Dedifferentiated amniotic fluid mesenchymal stem cell (primary cell): ENCODE measurements at regions not wholly inside any gene's neighbourhood (a gene's known extent, or its start where the extent isn't known, plus 50 kb on each side); places are given as distances from the start of the nearest gene placed in this dataset.

ENCODE experiments used
- DNase-seq: peaks from one replicate; pipeline ENCODE4 v3.0.0-alpha.2; 2016; ENCODE audit errors: extremely low spot score

DNA sequence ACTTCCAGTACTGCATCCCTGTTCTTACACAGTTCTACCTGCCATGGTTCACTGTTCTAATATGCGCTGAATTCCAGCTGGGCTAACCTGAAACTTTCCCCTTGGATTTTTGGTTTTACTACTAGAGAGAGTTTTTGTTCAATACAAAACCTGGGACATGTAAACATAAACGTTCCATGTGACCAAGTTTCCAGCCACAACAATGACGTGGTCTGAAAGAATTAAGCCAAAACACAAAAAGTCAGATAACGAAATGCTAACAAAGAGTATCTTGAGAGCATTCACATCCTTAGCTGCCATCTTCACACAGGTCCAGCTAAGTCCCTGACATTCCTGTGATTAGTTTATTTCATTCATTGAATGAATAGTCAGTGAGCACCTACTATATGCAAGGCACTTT lies 467.0 kb upstream of the PKDCC start:
- no peak for DNase-seq

DNA sequence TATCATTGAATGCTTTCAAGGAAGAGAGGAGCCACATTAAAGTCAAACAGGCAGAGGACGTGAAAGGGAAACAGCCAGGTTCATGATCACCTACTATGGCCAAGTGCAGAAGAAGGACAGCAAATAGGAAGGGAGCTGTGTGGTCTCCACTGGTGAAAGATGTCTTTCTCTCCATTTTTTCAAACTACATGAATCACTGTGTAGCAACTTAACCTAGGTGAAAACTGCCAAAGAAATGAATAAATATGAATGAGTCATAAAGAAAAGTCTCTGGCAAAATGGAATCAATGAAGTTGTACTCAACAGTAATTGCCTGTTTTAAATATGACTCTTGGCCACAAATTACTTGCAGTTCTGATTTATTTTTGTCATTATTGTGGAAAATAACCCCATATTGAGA lies 452.6 kb upstream of the PKDCC start:
- DNase-seq: no peak

DNA sequence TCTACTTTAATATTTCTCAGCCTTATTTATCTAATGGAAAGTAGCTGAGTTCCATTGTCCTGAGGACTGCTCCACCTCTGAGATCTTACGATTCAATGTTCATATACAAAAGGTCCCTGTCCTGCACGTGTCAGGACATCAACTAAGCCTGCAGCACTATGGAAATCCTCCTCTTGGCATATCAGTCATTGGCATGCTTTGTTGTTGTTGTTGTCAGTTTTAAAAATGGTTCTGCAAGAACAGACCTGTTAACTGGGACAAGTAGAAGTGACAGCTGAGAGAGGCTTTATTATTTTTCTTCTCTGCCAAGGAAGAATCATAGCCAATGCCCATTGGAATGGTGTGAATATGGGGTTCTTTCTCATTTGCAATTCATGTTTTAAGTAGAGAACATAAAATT lies 450.1 kb upstream of the PKDCC start:
- no peak for DNase-seq

DNA sequence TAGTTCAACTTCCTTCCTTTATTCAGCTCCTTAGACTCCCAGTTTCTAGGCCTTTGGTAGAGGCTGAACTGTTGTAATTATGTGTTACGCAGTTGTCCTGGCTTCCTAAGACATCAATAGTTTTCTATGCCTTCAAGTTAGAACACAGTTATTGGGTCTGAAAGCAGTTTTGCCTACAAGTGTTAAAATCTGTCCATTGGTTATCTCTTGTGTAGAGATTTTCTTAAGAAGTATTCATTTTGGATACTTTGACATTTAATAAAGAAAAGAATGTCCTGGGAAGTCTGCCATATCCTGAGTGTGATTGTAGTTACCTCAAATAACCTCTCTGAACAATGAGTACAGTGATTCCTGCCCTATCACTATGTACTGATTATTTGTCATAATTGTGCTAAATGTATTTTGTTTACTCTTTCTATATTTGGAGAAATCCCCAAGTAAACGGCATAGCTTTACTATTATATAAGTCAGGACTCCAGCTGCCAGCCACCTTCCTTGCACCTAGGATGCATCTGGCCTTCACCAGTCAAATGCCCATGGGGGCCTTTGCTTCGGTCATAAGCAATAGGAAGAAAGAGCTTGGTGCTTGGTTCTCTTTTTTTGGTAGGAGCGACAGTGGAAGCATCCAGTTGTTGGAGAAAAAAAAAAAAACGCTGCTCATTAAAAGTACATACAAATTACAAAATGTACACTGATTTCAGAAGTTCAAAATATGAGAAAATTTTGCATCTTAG lies 449.5 kb upstream of the PKDCC start:
- DNase-seq: peak; percentile 57

DNA sequence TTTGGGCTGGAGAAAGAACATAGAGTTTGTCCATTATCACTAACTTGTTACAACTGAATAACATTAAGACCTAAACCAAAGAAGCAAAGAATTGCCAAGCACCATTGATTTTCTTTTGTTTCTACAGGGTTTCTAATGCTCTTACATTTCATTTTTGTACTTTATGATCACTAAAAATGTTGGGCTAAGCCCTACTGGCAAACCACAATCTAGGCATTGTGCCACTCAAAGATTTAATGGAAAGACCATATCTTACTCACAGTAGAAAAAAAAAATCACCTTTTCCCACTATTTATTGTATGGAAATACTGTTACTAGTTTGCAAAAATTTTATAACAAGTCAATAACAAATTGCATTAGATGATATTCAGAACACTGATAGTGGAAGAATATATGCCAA lies 447.4 kb upstream of the PKDCC start:
- DNase-seq: peak; percentile 58

DNA sequence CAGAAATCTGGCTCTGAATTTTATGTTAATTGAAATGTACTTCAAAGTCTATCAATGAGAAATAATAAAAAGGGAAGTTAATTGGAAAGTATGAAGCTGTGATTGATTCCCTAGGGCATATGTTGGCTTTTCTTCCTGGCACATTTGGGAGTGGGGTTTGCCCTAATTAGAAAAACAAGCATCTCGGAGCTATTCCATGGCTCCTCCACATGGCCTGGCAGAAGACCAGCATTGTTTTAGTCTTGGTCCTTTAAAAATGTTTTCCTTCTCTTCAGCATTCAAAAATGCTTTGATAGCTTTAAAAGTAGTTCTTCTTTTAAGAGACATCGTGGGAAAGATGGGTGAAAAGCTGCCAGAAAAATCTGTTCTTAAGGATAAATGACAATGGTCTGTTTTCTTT lies 445.5 kb upstream of the PKDCC start:
- no peak for DNase-seq

DNA sequence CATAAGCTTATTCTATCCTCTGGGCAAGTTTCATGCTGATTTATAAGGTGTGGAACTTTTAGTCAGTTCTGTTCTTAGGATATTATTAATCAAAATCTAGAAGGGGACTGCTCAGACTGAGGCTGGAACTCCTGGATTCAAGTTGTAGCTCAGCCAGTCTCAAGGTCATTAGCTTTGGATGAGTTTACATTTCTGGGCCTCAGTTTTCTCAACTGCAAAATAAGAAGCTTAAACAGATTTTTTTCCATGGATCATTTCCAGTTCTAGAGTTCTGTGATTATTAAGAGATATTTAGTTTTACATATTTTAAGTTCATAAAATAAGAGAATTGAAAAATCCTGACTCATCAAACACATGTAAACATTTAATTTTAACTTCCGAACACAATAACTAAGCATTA lies 442.5 kb upstream of the PKDCC start:
- no peak for DNase-seq

DNA sequence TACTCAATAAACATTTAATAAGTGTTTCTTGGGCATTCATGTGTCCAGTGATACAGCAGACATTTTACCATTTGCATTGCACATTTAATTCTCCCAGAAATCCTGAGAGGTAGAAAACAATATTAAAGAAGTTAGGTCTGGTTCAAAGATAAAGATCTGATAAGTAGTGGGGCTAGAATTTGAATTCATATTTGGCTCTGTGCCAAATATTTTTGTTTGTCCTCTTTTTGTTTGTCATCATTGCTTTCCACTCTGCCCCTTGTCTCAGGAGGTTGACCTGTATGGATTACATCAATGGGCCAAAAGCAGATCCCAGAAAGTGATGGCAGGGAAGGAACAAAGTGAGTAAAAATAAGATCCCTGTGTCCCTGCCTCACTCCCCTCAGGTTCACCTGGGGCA lies 441.9 kb upstream of the PKDCC start:
- DNase-seq: no peak

DNA sequence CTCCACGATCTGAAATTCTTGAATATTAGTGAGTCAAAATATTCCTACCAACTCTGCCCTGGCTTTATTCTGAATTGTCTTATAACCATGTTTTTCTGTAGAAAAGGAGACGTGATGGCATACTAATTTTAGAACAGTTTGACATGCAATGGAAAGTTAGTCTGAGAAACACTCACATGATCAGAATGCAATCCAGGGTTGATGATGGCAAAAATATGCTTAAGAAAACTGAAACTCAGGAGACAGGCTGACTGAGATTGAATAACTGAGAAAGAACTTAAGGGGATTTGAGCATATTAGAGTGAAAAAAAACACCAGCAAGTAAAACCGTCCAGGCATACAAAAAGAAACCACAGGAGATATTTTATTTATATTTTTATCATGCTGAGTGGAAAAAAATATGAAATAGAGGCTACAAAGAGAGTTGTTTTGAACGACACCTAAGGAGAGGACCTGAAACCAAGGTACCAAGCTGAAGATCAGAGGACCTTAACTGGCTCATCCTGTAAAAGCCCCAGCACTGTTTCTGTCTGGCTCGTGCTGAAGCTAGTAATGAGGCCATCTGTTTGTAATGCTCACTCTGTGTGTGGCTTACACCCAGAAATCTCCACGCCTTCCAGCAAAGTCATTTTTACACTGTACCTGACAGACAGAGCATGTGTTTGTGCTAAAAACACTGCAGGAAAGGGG lies 437.2 kb upstream of the PKDCC start:
- peak; percentile 95 for DNase-seq

DNA sequence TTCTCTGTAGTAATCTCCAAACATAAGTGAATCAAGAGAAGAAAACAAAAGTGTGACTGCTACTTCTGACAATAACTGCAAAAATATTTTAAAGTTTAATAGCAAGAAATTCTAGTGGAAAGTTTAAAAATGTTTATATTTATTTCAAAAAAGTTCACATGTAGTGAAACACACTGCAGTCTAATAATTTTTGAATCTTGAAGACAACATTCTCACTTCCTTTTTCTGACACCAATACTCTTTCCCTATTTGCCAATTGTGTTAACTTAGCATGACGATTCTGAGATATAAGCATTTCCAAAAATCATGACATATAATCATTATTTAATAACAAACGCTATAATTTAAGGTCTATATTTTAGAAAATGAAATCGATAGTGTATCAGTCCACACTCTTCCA lies 429.1 kb upstream of the PKDCC start:
- no peak for DNase-seq

DNA sequence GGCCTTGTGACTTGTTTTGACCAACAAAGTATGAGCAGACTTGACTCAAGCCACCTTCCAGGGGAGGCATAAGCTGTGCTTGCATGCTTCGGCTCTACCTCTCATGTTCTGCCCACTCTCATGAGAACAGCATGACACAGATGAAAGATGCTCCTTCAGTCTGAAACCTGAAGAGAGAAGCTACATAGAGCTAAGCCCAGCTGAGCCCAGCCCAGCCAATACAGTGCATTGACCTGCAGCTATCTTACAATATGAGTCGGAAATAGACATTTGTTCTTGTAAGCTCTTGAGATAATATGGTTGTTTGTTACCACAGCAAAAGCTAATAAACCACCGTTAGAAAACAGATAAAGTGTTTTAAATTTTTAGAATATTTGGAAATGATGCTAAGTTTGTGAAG lies 426.7 kb upstream of the PKDCC start:
- DNase-seq: no peak

DNA sequence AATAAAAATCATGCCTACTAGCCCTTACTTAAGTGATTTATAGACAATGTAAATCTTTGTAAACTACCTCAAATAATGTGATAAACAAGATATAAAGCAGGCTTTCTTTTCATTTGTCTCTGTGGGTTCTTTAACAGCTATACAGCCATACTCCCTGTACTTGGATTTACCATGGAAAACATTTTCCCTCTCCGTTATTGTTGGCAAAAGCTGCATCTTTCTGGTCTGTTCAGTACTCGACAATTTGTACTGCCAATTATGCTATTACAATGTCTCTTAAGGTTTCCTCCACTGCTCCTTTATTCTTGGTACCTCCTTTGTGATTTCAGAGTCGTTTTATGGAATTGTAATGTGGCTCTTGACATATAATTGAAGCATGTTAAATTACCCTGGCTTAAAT lies 426.3 kb upstream of the PKDCC start:
- DNase-seq: no peak

DNA sequence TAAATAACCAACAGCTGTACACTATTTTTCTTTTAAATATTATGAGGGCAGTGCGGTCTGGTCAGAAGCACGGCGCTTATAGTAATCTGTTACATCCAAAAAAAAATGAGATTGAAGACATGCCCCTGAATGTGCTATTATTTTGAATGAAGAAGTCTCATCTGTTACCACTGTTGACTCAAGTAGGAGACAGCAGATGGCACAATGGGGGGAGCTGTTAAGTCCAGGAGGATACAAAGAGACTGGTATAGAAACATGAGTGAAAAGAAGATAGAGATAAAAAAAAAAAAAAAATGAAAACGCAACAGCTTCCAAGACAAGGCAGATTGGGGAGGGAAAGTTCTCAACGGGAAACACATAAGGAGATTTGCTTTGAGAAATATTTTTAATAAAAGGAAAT lies 425.5 kb upstream of the PKDCC start:
- DNase-seq: no peak

DNA sequence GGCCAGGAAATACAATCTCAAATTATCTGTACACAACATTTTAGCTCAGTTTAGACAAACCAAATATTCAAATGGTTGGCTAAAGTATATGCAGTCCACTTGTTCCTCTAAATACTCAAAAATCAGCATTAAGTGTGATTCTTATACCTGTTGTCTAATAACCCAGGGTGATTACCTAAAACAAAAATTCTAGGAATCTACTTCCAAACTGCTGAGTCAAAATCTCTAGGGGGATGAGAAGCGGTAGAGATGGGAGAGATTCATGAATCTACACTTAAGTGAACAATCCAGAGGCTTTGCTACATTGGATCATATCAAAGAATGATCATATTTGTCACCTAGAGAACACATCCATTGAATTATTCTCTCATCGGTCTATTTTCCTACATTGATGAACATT lies 420.9 kb upstream of the PKDCC start:
- DNase-seq: no peak

DNA sequence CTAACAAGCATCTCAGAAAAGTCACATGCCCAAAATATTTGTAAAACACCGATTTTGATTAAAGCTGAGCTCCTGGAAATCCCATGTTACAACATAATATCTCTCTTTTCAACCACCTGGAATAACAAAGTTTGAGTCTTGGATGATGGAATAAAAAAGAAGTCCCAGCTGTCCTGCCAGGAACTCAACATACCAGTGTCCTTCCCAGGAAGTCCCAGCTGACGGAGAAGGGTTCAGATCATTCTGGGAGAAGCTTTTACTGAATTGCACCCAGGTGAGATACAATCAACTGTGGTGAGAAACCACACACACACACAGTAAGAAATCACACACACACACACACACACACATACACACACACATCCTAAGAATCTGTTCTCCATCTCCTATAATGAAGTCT lies 413.1 kb upstream of the PKDCC start:
- no peak for DNase-seq

DNA sequence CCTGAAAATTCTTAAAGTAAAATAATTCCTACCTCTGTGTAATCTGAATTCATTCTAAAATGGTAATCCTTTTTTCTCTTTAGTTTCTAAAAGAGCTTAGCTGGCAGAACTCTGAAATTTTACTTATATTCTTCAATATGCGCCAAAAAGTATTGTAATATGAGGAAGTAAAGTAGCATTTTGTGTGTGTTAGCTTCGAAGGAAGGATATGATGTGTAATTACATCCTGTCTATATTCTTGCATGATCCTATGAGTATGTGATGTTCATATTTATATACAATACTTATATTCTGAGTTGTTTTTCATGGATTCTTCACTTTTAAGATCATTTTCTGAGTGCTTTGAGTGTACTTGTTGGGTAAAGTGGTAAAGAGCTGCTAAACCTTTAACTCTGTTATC lies 402.9 kb upstream of the PKDCC start:
- DNase-seq: no peak

DNA sequence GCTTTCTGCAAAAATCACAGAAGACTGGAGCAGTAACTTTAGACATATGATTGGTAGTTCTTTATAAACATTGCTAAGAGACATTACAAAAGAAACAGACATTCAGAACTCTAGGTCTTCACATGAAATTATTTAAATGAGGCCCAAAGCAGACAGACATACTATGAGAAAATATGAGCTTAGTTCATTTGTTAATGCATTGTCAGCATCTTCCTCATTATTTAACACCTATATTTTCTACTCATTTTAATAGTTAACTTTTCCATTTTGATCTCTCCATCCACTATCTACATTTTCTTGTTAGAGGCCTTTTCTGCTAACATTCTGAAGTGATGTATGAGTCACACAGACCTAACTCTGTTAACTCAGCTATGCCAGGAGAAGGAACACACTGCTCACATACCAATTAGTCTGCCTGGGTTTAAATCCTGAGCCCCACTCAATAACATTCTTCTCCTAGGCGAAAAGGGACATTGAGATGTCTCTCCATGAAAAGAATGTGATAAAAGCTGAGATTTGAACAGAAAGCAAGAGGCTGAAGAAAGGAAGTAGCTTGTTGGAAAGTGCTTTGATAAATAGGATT lies 400.3 kb upstream of the PKDCC start:
- DNase-seq: peak; percentile 18

DNA sequence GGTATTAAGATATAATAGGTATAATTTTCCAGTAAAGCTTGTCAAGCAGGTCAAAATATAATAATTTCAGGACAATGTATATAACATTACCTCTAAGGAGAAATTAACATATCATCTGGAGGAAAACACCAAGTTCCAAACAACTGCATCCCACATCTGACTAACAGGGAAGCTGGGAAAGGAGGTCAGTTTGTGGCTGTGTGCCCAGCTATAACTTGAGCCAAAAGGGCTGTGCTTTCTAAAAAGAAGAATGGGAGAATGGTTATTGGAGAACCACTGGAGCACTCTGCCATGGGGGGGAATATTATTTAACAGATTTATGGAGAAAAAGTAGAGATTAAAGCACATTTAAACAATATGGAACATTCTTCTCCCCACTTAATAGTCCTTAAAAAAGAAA lies 390.6 kb upstream of the PKDCC start:
- no peak for DNase-seq

DNA sequence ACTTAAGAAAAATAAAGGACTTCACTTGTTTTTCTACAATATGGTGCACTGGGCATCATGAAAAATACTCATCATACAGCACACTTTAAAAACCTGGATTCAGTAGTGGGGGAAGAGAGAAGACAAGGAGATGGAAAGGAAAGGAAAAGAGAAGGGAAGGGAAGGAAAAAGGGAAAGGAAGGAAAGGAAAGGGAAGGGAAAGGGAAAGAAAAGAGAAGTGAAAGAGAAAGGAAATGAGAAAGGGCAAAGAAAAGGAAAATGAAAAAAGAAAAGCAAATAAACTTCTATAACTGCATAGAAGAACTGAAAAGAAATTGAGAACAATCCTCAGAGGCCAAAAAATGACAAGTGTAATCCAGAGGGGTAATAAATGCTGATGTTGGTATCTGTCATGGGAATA lies 388.1 kb upstream of the PKDCC start:
- no peak for DNase-seq

DNA sequence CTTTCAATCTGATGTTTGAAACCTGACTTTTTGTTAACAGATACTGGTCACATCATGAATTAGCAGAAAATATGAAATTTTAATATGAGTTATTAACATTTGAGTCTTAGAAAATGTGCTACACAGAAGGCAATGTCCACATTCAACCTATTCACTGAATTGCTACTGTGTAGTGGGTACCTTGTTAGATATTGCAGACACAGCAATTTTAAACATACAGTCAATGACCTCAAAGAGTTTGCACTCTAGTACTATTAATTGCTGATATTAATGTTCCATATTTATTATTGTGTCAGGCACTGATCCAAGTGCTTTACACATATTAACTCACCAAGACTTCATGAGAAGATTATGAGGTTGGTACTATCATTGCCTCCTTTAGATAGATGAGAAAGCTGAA lies 385.4 kb upstream of the PKDCC start:
- no peak for DNase-seq

DNA sequence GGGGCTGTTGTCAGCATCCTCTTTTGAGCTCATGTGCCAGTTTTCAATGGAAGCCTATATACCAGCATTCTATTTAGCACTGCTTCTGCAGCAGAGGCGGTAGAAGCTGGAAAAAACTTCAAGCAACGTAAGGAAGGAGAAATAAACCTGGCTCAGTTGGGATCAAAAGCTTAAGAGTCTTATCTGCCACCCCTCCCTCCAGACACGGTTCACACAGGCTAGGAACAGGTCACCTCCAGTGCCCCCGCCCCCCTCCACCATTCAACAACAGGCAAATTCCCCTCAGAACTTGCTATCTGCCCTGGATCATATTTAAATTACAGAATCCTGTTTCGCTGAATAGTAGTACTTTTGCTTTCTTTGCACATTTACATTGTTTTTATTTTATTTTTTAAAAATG lies 384.8 kb upstream of the PKDCC start:
- no peak for DNase-seq

DNA sequence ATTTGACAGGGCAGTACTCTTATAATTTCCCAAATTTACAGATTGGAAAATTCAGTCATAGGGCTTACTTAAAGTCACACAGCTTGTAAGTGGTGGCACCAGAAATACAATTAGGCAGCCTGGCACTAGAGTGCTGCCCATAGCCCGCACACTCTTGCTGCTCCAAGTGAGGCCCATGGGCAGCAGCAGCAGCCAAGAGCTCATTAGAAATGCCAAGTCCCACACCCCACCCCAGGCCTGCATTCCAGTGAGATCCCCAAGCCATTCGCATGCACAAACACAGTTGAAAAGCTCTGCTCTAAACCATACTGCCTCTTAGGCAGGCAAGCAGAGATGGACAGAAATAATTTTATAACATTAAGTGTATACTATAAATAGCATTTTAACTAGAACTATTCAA lies 379.3 kb upstream of the PKDCC start:
- DNase-seq: no peak

DNA sequence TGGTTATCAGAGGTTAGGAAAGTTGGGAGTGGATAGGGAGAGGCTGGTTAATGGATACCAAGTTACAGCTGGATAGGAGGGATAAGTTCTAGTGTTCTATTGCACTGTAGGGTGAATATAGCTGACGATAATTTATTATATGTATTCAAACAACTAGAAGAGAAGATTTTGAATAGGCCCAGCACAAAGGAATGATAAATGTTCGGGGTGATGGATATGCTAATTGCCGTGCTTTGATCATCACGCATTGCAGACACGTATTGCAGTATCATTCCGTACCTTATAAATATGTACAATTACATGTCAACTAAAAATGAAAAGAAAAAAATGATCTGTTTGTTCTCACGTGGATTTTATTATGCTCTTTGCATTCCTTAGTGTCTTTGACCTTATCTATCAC lies 369.2 kb upstream of the PKDCC start:
- no peak for DNase-seq

DNA sequence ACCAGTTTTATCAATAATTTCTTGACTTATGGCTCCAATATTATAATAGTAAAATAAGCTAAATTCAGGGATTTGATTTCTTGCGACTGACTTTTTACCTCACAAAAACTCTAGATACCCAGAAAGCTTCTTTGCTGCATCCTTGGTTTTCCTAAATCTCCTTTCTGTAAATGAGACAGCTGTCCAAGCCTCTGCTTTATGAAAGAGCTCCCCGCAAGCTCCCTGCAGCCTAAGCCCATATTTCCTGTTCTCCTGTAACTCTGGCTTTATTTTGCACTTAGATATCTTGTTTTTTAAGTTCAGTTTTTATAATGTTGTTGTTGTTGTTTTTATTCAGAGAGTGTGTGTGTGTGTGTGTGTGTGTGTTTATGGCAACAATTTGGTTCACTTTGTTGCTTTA lies 361.7 kb upstream of the PKDCC start:
- no peak for DNase-seq
